Activated naive CD4-positive, alpha-beta T cell treated with anti-CD3 and anti-CD28 coated beads, Interleukin-2, amount 50 U/mL, for 24 hours (primary cell): ENCODE measurements at regions not wholly inside any gene's neighbourhood (a gene's known extent, or its start where the extent isn't known, plus 50 kb on each side); places are given as distances from the start of the nearest gene placed in this dataset.

Experiments used
- H3K27ac Mint-ChIP-seq: one replicate; pipeline ENCODE4 v1.8.0; 2021; ENCODE audit warnings: mild to moderate bottlenecking, mixed read lengths
- H3K27me3 Mint-ChIP-seq: one replicate; pipeline ENCODE4 v1.8.0; 2021; ENCODE audit warnings: mixed read lengths
- H3K36me3 Mint-ChIP-seq: one replicate; pipeline ENCODE4 v1.8.0; 2021; ENCODE audit warnings: mixed read lengths
- H3K4me1 Mint-ChIP-seq: one replicate; pipeline ENCODE4 v1.8.0; 2021; ENCODE audit warnings: mixed read lengths
- H3K4me3 Mint-ChIP-seq: one replicate; pipeline ENCODE4 v1.8.0; 2021; ENCODE audit warnings: mild to moderate bottlenecking, mixed read lengths
- H3K9me3 Mint-ChIP-seq: one replicate; pipeline ENCODE4 v1.8.0; 2021; ENCODE audit warnings: mixed read lengths

GRCh38 chr2:12819103-12819475 is 102.4 kb downstream of the TRIB2 start:
- no peaks in the 10 kb centered on the region for H3K9me3 Mint-ChIP-seq
- H3K4me1 Mint-ChIP-seq = peaks cover 57% of the 10 kb centered on the region
- H3K4me3 Mint-ChIP-seq = no peak overlapping the region
- H3K27me3 Mint-ChIP-seq = peaks cover 2% of the 10 kb centered on the region
- H3K36me3 Mint-ChIP-seq = no peaks in the 10 kb centered on the region
- no peak overlapping the region for H3K27ac Mint-ChIP-seq

DNA sequence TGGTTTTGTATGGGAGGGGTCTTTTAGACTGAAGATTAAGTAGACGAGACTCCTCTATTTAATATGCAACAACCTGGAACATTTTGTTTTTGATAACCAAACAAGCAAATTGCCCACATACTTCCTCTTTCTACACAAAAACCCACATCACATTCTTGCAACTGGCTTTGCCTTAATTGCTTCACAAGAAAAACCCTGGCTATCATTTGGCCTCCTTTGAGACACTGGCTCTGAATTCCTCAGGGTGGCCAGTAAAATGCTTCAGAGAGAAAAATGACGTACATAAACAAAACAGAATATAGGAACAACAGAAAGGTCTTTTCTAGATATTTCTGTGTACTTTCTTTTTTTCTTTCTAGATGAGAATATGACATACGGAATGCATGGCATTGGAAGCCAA is 103.0 kb downstream of the TRIB2 start:
- peaks cover 57% of the 10 kb centered on the region for H3K4me1 Mint-ChIP-seq
- H3K27me3 Mint-ChIP-seq = peaks cover 2% of the 10 kb centered on the region
- no peak overlapping the region for H3K27ac Mint-ChIP-seq
- H3K9me3 Mint-ChIP-seq = no peaks in the 10 kb centered on the region
- H3K36me3 Mint-ChIP-seq = no peaks in the 10 kb centered on the region
- no peak overlapping the region for H3K4me3 Mint-ChIP-seq

DNA sequence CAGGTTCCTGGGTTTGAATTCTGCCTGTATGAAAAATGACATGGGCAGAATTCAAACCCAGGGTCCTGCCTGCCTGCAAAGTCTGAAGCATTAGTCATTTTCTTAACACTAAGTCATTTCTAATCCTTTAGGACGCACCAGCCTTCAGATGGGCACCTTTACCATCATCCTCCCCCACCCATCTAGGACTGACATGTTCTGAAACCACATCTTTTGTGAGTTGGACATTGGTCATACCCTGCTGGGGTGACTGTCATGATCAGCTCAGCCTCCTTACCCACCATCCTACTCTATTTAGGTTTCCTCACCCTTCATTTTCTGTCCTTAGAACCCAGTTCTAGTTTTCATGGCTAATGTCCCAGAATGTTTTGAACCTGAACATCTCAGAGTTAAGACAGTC is 104.9 kb downstream of the TRIB2 start:
- Mint-ChIP-seq H3K9me3 (no peaks in the 10 kb centered on the region), H3K27ac (no peak overlapping the region), H3K27me3 (peaks cover 2% of the 10 kb centered on the region), H3K36me3 (no peaks in the 10 kb centered on the region), H3K4me3 (no peak overlapping the region), H3K4me1 (peaks cover 41% of the 10 kb centered on the region)

DNA sequence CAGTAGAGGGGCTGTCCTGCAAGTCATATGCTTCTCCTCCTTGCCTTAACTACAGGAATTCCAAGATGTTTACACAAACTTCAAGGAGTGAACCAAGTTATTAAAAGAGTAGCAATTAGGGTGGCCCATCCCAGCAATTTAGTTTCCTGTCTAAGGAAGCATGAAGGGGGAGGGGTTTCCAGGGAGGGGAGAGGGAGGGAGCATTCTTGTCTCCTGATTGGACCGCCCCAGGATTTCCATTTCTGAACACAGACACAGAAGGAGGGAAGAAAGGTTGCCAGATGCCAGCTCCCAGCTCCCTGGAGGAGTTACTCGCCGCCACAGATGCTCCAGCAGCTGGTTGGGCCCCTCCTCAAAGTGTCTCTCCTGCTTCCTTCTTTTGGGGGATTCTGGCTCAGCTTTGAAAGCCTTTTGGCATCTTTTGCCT is 107.6 kb downstream of the TRIB2 start:
- Mint-ChIP-seq H3K4me1 (peaks cover 18% of the 10 kb centered on the region), H3K27me3 (peaks cover 1% of the 10 kb centered on the region), H3K36me3 (no peaks in the 10 kb centered on the region), H3K4me3 (no peak overlapping the region), H3K27ac (no peak overlapping the region), H3K9me3 (no peaks in the 10 kb centered on the region)

DNA sequence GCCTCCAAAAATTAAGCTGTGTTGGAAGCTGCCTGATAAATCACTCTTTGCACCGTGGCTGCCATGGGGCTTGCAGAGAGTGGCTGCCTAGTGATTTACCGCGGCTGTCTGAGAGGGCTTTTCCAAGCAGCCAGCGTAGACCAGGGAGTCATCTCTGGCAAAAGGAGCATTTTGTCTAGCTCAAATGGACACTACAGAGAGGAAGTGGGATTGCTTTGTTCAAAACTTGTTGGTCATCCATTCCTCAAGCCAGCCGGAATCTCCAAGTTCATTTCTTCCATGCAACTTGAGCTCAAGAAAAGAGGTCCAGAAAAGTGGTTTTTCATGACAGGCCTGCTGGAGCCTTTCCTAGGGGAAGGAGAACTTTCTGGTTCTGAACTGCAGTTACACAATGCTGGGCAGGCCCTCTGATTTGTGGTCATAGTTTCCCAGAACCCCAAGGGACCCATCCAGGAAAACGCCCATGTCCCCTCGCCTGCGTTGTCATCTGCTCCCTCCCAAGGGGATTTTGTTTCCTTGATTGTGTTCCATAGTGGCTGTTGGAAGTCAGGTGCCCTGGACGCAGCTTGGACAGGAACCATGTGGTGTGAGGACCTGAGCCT is 108.1 kb downstream of the TRIB2 start:
- Mint-ChIP-seq H3K36me3 (no peaks in the 10 kb centered on the region), H3K4me3 (no peak overlapping the region), H3K4me1 (peaks cover 13% of the 10 kb centered on the region), H3K9me3 (no peaks in the 10 kb centered on the region), H3K27me3 (no peaks in the 10 kb centered on the region), H3K27ac (no peak overlapping the region)

DNA sequence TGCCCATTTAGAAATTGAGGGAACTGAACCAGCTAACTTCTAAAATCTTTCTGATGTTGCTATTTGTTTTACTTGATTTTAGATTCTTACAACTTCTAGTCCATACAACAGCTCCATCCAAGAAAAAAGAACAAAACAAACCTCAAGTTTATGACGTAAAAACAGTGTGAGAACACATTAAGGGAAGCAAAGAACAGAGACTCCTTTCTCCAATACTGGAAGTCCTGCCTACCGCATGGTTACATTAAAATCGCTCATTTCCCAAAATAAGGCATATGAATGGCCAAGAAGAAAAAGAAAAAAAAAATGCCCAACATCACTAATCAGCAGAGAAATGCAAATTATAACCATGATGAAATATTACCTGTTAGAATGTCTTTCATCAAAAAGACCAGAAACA is 110.0 kb downstream of the TRIB2 start:
- no peaks in the 10 kb centered on the region for H3K27me3 Mint-ChIP-seq
- no peaks in the 10 kb centered on the region for H3K4me1 Mint-ChIP-seq
- H3K9me3 Mint-ChIP-seq = no peaks in the 10 kb centered on the region
- H3K4me3 Mint-ChIP-seq = no peak overlapping the region
- no peaks in the 10 kb centered on the region for H3K36me3 Mint-ChIP-seq
- no peak overlapping the region for H3K27ac Mint-ChIP-seq

DNA sequence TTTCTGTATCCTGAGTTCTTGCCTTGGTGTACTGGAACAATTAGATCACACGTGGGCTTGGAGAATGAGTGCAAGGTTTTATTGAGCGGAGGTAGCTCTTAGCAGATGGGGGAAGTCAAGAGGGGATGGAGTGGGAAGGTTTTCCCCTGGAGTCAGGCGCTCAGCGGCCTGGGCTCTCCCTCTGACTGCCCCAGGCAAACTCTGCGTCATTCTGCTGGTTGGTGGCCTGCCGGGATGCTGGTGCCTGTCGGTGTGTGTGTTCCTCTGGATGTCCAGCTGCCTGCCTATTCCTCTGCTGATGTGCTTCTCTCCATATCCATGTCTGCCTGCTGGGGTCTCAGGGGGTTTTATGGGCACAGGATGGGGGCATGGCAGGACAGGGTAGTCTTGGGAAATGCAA is 111.0 kb downstream of the TRIB2 start:
- no peaks in the 10 kb centered on the region for H3K9me3 Mint-ChIP-seq
- H3K4me1 Mint-ChIP-seq = no peaks in the 10 kb centered on the region
- no peak overlapping the region for H3K27ac Mint-ChIP-seq
- H3K36me3 Mint-ChIP-seq = no peaks in the 10 kb centered on the region
- no peaks in the 10 kb centered on the region for H3K27me3 Mint-ChIP-seq
- H3K4me3 Mint-ChIP-seq = no peak overlapping the region

- Mint-ChIP-seq H3K4me3 (no peak overlapping the region), H3K27ac (no peak overlapping the region), H3K27me3 (no peaks in the 10 kb centered on the region), H3K9me3 (no peaks in the 10 kb centered on the region), H3K4me1 (no peaks in the 10 kb centered on the region), H3K36me3 (no peaks in the 10 kb centered on the region)
Measured at GRCh38 chr2:12828980-12829379, 112.2 kb downstream of the TRIB2 start.

- H3K27ac Mint-ChIP-seq = no peak overlapping the region
- peaks cover 5% of the 10 kb centered on the region for H3K27me3 Mint-ChIP-seq
- no peaks in the 10 kb centered on the region for H3K4me1 Mint-ChIP-seq
- no peak overlapping the region for H3K4me3 Mint-ChIP-seq
- no peaks in the 10 kb centered on the region for H3K9me3 Mint-ChIP-seq
- no peaks in the 10 kb centered on the region for H3K36me3 Mint-ChIP-seq
Measured at GRCh38 chr2:12831016-12831415, 114.3 kb downstream of the TRIB2 start.

DNA sequence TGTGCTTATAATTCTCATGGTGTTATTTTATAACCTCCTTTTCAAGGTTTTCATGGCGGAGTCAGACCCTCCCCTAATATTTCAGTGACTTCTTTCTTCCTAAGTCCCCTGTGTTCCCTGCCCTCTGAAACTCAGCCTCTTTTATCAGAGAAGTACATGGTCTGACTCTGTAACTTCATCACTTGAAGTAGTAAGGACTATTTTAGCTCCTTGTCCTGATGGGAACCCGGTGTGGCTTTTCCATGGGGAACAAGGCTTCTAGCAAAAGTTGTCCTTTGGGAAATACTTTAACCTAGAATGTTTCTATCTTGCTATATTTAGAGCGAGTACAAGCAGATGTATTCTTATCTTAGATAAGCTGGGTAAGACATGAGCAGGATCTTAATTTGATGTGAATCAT is 117.5 kb downstream of the TRIB2 start:
- Mint-ChIP-seq H3K4me1 (no peaks in the 10 kb centered on the region), H3K9me3 (no peaks in the 10 kb centered on the region), H3K36me3 (no peaks in the 10 kb centered on the region), H3K4me3 (no peak overlapping the region), H3K27ac (no peak overlapping the region), H3K27me3 (peaks cover 7% of the 10 kb centered on the region)

DNA sequence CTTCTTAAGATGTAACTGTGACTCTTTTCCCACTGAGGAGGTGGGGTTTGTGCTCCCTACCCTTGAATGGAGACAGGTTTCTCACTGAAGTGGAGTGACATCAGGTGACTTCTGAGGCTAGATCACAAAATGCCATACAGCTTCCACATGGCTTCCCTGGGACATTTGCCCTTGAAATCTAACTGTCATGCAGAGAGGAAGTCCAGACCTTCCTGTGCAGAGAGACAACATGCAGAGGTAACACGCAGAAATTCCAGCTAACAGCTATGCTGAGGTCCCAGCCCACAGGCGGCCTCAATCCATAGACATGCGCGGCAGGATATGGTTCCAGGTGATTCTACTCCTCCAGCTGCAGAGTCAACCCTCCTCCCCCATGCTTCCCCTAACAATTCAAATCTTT is 119.0 kb downstream of the TRIB2 start:
- Mint-ChIP-seq H3K4me3 (no peak overlapping the region), H3K27ac (no peak overlapping the region), H3K27me3 (peaks cover 7% of the 10 kb centered on the region), H3K4me1 (no peaks in the 10 kb centered on the region), H3K36me3 (no peaks in the 10 kb centered on the region), H3K9me3 (no peaks in the 10 kb centered on the region)

- H3K27me3 Mint-ChIP-seq = peaks cover 7% of the 10 kb centered on the region
Measured at GRCh38 chr2:12839339-12839738, 122.6 kb downstream of the TRIB2 start.

DNA sequence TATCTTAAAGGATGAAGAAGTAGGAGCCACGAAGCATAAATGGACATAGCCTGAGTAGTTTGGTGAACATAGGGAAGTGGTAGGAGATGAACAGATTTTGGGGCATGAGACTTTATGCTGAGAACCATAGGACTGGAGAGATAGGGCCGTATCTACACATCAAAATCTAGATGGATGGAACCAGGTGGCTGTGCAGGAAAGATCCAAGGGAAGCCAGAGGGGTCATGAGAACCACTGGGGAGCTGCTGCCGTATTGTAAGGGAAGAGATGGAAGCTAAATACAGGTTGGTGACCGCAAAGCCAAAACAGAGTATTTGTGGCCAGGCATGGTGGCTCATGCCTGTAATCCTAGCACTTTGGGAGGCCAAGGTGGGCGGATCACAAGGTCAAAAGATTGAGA is 124.3 kb downstream of the TRIB2 start:
- H3K4me3 Mint-ChIP-seq = no peak overlapping the region
- no peaks in the 10 kb centered on the region for H3K4me1 Mint-ChIP-seq
- H3K9me3 Mint-ChIP-seq = no peaks in the 10 kb centered on the region
- no peak overlapping the region for H3K27ac Mint-ChIP-seq
- H3K36me3 Mint-ChIP-seq = no peaks in the 10 kb centered on the region
- peaks cover 4% of the 10 kb centered on the region for H3K27me3 Mint-ChIP-seq

More at GRCh38 chr2:12839339-12839738, 122.6 kb downstream of the TRIB2 start:
- Mint-ChIP-seq H3K9me3 (no peaks in the 10 kb centered on the region), H3K36me3 (no peaks in the 10 kb centered on the region), H3K27ac (no peak overlapping the region), H3K4me1 (no peaks in the 10 kb centered on the region), H3K4me3 (no peak overlapping the region)

- Mint-ChIP-seq H3K9me3 (no peaks in the 10 kb centered on the region), H3K27ac (no peak overlapping the region), H3K36me3 (no peaks in the 10 kb centered on the region), H3K27me3 (peaks cover 2% of the 10 kb centered on the region), H3K4me1 (no peaks in the 10 kb centered on the region), H3K4me3 (no peak overlapping the region)
Measured at GRCh38 chr2:12842917-12843316, 126.2 kb downstream of the TRIB2 start.

GRCh38 chr2:12844511-12844910 is 127.8 kb downstream of the TRIB2 start:
- H3K9me3 Mint-ChIP-seq = no peaks in the 10 kb centered on the region
- peaks cover 2% of the 10 kb centered on the region for H3K27me3 Mint-ChIP-seq
- no peak overlapping the region for H3K4me3 Mint-ChIP-seq
- H3K27ac Mint-ChIP-seq = no peak overlapping the region
- no peaks in the 10 kb centered on the region for H3K36me3 Mint-ChIP-seq
- H3K4me1 Mint-ChIP-seq = no peaks in the 10 kb centered on the region

DNA sequence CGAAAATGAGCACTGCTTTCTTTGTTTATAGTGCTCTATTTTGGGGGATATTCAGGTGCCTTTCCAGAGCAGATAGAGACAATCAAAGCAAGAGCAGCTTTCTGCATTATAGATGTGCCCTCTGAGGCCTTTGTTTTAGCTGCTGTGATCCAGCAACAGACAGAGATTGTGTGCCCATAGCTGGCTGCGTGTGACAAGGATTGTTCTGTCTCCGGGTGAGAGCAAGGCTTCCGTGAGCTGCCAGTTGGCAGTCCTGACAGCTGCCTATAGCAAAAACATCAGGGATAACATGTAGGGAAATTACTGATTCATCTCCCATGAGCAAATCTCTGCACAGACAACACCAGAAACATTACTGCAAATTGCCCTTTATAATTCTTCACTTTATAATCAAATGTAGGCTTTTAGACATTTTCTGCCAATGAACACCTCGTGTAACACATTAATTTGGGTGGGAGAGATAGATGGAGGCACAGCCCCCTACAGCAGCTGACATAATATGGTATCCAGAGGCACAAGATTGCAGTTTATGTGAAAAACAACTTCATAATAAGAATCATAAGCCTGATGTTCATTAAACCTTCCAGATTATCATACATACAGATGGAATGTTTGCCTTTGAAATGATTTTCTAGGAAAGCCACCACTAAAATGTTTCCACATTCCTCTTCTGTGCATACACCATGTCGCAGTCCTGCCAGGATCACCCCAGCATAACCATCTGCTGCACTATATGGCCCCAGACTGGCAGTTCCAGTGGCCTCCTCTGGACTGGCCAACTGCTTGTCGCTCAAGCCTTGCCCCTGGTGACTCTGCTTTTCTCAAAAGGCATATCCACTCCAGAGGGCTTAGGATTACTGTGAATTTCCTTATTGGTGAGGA is 131.2 kb downstream of the TRIB2 start:
- no peak overlapping the region for H3K4me3 Mint-ChIP-seq
- H3K4me1 Mint-ChIP-seq = no peaks in the 10 kb centered on the region
- no peaks in the 10 kb centered on the region for H3K9me3 Mint-ChIP-seq
- no peaks in the 10 kb centered on the region for H3K36me3 Mint-ChIP-seq
- no peak overlapping the region for H3K27ac Mint-ChIP-seq
- H3K27me3 Mint-ChIP-seq = peaks cover 1% of the 10 kb centered on the region
